CD4-positive, alpha-beta T cell (primary cell): ENCODE measurements at regions not wholly inside any gene's neighbourhood (a gene's known extent, or its start where the extent isn't known, plus 50 kb on each side); places are given as distances from the start of the nearest gene placed in this dataset.

Experiments
- ATAC-seq: fragments of 200-7000 bp; cut with Tn5 transposase; one replicate; pipeline ENCODE4 v1.10.0; 2022; ENCODE audit warnings: mild to moderate bottlenecking; ENCODE audit not compliant: poor library complexity
- CTCF ChIA-PET: fragments of 350-600 bp; sonication (Branson Sonifier 250); formaldehyde crosslinking; loops from one replicate; lab custom pipeline; 2021; ENCODE audit warnings: antibody characterized with exemption, inconsistent platforms; lab: Charles Lee
- POLR2A ChIA-PET: fragments of 350-600 bp; sonication (Branson Sonifier 250); formaldehyde crosslinking; loops from one replicate; lab custom pipeline; 2021; ENCODE audit warnings: antibody characterized with exemption, inconsistent platforms; lab: Charles Lee
- DNase-seq, 14 experiments: peaks; one replicate each; pipeline ENCODE4 v3.0.0-alpha.2; 2013 to 2020; ENCODE audit warnings: mixed read lengths in 2 of 14
- H3K27ac ChIP-seq, 2 donors: one replicate each; pipeline versions ENCODE4 v1.5.1 to v1.7.0; 2013; ENCODE audit warnings: low read length in 2 of 2, low read depth in 1 of 2, mild to moderate bottlenecking in 1 of 2
- H3K27me3 ChIP-seq, 2 experiments: 1 replicate in 1 of 2; 2 replicates in 1 of 2; pipeline versions ENCODE4 v1.6.1 to v1.7.0; 2013; ENCODE audit warnings: low read length in 2 of 2, control low read depth in 1 of 2, mild to moderate bottlenecking in 1 of 2, moderate library complexity in 1 of 2; ENCODE audit not compliant: insufficient read depth in 2 of 2, control insufficient read depth in 1 of 2
- H3K36me3 ChIP-seq: one replicate; pipeline ENCODE4 v1.6.1; 2013; ENCODE audit warnings: low read length, control low read depth; ENCODE audit not compliant: insufficient read depth
- H3K4me1 ChIP-seq: one replicate; pipeline ENCODE4 v1.6.1; 2013; ENCODE audit warnings: low read length, control low read depth; ENCODE audit not compliant: insufficient read depth
- H3K4me3 ChIP-seq: one replicate; pipeline ENCODE4 v1.5.1; 2013; ENCODE audit warnings: mild to moderate bottlenecking, low read length, moderate library complexity
- H3K9me3 ChIP-seq, 2 experiments: 1 replicate in 1 of 2; 2 replicates in 1 of 2; pipeline versions ENCODE4 v1.6.1 to v1.7.0; 2013; ENCODE audit warnings: low read length in 2 of 2, mild to moderate bottlenecking in 2 of 2, control low read depth in 1 of 2, moderate library complexity in 1 of 2; ENCODE audit not compliant: control insufficient read depth in 1 of 2, insufficient read depth in 1 of 2
- H3K27ac Mint-ChIP-seq: one replicate; pipeline ENCODE4 v1.8.0; 2020; ENCODE audit warnings: mixed read lengths
- H3K27me3 Mint-ChIP-seq: one replicate; pipeline ENCODE4 v1.8.0; 2021; ENCODE audit warnings: mixed read lengths
- H3K36me3 Mint-ChIP-seq: one replicate; pipeline ENCODE4 v1.8.0; 2021; ENCODE audit warnings: low read depth, mixed read lengths
- H3K4me1 Mint-ChIP-seq: one replicate; pipeline ENCODE4 v1.8.0; 2021; ENCODE audit warnings: low read depth, mixed read lengths
- H3K4me3 Mint-ChIP-seq: one replicate; pipeline ENCODE4 v1.8.0; 2020; ENCODE audit warnings: mild to moderate bottlenecking, mixed read lengths
- H3K9me3 Mint-ChIP-seq: one replicate; pipeline ENCODE4 v1.8.0; 2020; ENCODE audit warnings: mixed read lengths
- intact Hi-C, 2 experiments: fragments of 100-400 bp; cut with DNase I in 1 of 2; cut with micrococcal nuclease in 1 of 2; formaldehyde crosslinking; loops; one replicate each; pipeline versions ENCODE4 v1.15.1 to v1.9.0; 2023 to 2025; cut with DNase I, micrococcal nuclease
- TF ChIP-seq, protein P1 (sequence below): fragments of 200-600 bp; IDR thresholded peaks from one replicate; pipeline ENCODE4 v1.8.0; 2022; ENCODE audit warnings: antibody characterized with exemption, mild to moderate bottlenecking

DNA sequence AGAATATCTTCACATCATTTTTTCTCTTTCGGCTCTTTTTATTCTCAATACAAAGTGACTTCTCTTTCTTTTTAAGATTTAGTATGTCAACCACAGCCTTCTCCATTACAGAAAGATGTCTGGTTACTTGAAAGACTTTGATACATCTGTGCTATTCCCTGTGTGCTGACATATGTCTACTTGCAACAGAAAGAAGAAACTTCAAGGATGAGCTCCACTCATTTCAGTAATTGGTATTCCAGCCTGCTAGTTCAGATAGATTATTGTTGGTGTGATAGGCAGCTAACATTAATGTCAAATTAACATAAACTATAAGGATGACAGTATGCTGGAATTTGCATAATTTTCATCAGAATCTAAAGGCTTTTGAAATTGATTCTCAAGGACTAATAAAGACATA lies 948.7 kb downstream of the PCDH18 start:
- DNase-seq (no peak), ATAC-seq (no peak)
- Mint-ChIP-seq H3K4me1 (no peaks in the 10 kb centered on the region), H3K36me3 (no peaks in the 10 kb centered on the region), H3K9me3 (peaks cover 9% of the 10 kb centered on the region), H3K27me3 (no peaks in the 10 kb centered on the region), H3K27ac (no peak overlapping the region), H3K4me3 (no peak overlapping the region)
- ChIA-PET POLR2A (no interaction called here), CTCF (no interaction called here)
- no peak overlapping the region for H3K27ac ChIP-seq
- no peaks in the 10 kb centered on the region for H3K36me3 ChIP-seq
- intact Hi-C loops: no loop called here
- no peaks in the 10 kb centered on the region for H3K27me3 ChIP-seq
- TF ChIP-seq, protein P1, sequence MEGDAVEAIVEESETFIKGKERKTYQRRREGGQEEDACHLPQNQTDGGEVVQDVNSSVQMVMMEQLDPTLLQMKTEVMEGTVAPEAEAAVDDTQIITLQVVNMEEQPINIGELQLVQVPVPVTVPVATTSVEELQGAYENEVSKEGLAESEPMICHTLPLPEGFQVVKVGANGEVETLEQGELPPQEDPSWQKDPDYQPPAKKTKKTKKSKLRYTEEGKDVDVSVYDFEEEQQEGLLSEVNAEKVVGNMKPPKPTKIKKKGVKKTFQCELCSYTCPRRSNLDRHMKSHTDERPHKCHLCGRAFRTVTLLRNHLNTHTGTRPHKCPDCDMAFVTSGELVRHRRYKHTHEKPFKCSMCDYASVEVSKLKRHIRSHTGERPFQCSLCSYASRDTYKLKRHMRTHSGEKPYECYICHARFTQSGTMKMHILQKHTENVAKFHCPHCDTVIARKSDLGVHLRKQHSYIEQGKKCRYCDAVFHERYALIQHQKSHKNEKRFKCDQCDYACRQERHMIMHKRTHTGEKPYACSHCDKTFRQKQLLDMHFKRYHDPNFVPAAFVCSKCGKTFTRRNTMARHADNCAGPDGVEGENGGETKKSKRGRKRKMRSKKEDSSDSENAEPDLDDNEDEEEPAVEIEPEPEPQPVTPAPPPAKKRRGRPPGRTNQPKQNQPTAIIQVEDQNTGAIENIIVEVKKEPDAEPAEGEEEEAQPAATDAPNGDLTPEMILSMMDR: no peak
- H3K4me3 ChIP-seq: no peak overlapping the region
- H3K4me1 ChIP-seq: no peaks in the 10 kb centered on the region
- peaks cover 0 to 7% of the 10 kb centered on the region in 2 experiments for H3K9me3 ChIP-seq

DNA sequence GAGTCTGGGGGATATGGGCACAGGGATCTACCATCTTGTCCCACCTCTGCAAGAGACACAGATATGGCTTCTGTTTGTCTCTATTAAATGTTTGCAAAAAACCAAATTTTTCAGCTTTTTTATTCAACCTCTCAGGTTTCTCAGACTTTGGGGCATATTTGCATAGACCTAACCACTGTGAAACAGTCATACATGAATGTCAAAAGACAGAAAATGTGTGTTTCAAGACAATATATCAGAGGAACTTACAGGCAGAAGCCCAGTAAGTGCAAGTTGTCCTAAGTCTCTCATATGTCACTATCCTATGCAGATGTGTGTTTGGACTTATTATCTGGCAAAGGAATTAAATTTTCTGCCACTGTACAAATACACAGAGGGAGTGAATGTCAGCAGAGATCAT lies 951.2 kb downstream of the PCDH18 start:
- no peaks in the 10 kb centered on the region for H3K4me1 Mint-ChIP-seq
- ChIA-PET POLR2A (no interaction called here), CTCF (no interaction called here)
- peaks cover 8% of the 10 kb centered on the region for H3K9me3 Mint-ChIP-seq
- no peak for DNase-seq
- intact Hi-C loops: no loop called here
- H3K27me3 ChIP-seq: no peaks in the 10 kb centered on the region
- H3K4me3 Mint-ChIP-seq: no peak overlapping the region
- no peak overlapping the region for H3K27ac Mint-ChIP-seq
- peaks cover 0 to 7% of the 10 kb centered on the region in 2 experiments for H3K9me3 ChIP-seq
- H3K27me3 Mint-ChIP-seq: no peaks in the 10 kb centered on the region
- no peak overlapping the region for H3K4me3 ChIP-seq
- no peak overlapping the region for H3K27ac ChIP-seq
- no peak for ATAC-seq
- no peaks in the 10 kb centered on the region for H3K36me3 Mint-ChIP-seq
- TF ChIP-seq, protein P1: no peak
- no peaks in the 10 kb centered on the region for H3K4me1 ChIP-seq
- H3K36me3 ChIP-seq: no peaks in the 10 kb centered on the region

DNA sequence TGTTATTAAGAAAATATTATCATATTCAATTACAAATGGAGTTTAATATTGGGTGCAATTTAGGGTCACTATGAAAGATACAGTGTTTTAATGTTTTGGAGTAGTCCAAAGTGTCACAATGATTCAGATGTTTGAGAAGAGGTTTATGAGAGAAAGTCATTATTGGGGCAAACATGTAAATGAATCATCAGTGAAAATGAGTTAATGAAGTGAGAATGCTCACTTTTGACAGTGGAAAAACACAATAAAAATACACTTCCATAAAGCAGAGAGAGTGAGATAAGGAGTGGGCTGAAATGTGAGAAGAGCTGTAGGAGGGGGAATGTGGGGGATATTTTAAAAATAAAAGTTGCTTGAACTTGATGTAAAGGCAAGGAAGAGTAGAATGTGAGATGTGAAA lies 957.1 kb downstream of the PCDH18 start:
- Histone ChIP-seq H3K9me3 (no peaks in the 10 kb centered on the region), H3K27me3 (no peaks in the 10 kb centered on the region), H3K36me3 (no peaks in the 10 kb centered on the region), H3K4me3 (no peak overlapping the region), H3K27ac (no peak overlapping the region), H3K4me1 (no peaks in the 10 kb centered on the region)
- Mint-ChIP-seq H3K4me1 (no peaks in the 10 kb centered on the region), H3K27me3 (no peaks in the 10 kb centered on the region), H3K9me3 (peaks cover 11% of the 10 kb centered on the region), H3K4me3 (no peak overlapping the region), H3K36me3 (no peaks in the 10 kb centered on the region), H3K27ac (no peak overlapping the region)
- intact Hi-C loops: no loop called here
- DNase-seq (no peak), ATAC-seq (no peak)
- CTCF ChIA-PET: no interaction called here
- POLR2A ChIA-PET: no interaction called here
- TF ChIP-seq, protein P1: no peak
